GM12878 (cell line): ENCODE measurements at regions not wholly inside any gene's neighbourhood (a gene's known extent, or its start where the extent isn't known, plus 50 kb on each side); places are given as distances from the start of the nearest gene placed in this dataset.

Source experiments
- ATAC-seq: fragments of 200-7000 bp; cut with Tn5 transposase; 3 replicates; pipeline ENCODE4 v1.9.1; 2020; ENCODE audit warnings: mild to moderate bottlenecking, moderate library complexity
- BruUV-seq: library from RNA; stranded (reverse); fragments of 400-500 nt; replicated peaks from 2 replicates; lab custom pipeline; 2021; lab: Mats Ljungman, UMichigan
- CTCF ChIA-PET: fragments of 300-600 bp; sonication (Branson Sonifier 250); formaldehyde crosslinking; extraction: SDS; loops from one replicate; lab custom pipeline; 2021; ENCODE audit warnings: inconsistent platforms; lab: Yijun Ruan, JAX
- POLR2A ChIA-PET: fragments of 350-600 bp; formaldehyde crosslinking; extraction: SDS; loops from one replicate; lab custom pipeline; 2021; ENCODE audit warnings: inconsistent platforms; lab: Charles Lee
- RAD21 ChIA-PET: fragments of 300-600 bp; sonication (Branson Sonifier 250); formaldehyde crosslinking; loops from one replicate; lab custom pipeline; 2023; ENCODE audit warnings: antibody characterized with exemption; ENCODE audit not compliant: unreplicated experiment; lab: Charles Lee
- SMC1A ChIA-PET: fragments of 300-600 bp; sonication (Branson Sonifier 250); formaldehyde crosslinking; loops from one replicate; lab custom pipeline; 2023; ENCODE audit not compliant: unreplicated experiment, uncharacterized antibody; lab: Charles Lee
- DNase-seq: peaks from one replicate; pipeline ENCODE4 v3.0.0-alpha.2; 2011; ENCODE audit warnings: low read depth, low spot score
- FAIRE-seq: peaks from 3 replicates; lab custom pipeline; 2011; peaks lifted over from hg19 to GRCh38; lab: Jason Lieb, UNC
- H2AFZ ChIP-seq: 2 replicates; pipeline ENCODE4 v1.6.0; 2011; ENCODE audit warnings: low read depth, low read length, control low read depth; ENCODE audit not compliant: control insufficient read depth
- H3K27ac ChIP-seq: 2 replicates; pipeline ENCODE4 v1.5.1; 2011; ENCODE audit warnings: control low read depth; ENCODE audit not compliant: control insufficient read depth, insufficient read depth
- H3K27me3 ChIP-seq, 2 experiments: replicated peaks in 1 of 2; 2 replicates each; pipeline versions ENCODE4 v1.6.0 to v1.6.1; 2011; ENCODE audit warnings: low read length in 1 of 2; ENCODE audit not compliant: control insufficient read depth in 2 of 2, insufficient read depth in 2 of 2
- H3K36me3 ChIP-seq, 2 experiments: 2 replicates each; pipeline ENCODE4 v1.5.1; 2011; ENCODE audit warnings: low read length in 1 of 2; ENCODE audit not compliant: control insufficient read depth in 2 of 2, insufficient read depth in 2 of 2
- H3K4me1 ChIP-seq: 2 replicates; pipeline ENCODE4 v1.6.1; 2011; ENCODE audit warnings: mild to moderate bottlenecking, low read length, moderate library complexity, mixed read lengths; ENCODE audit not compliant: control insufficient read depth, insufficient read depth
- H3K4me2 ChIP-seq: 2 replicates; pipeline ENCODE4 v1.6.0; 2011; ENCODE audit warnings: control low read depth; ENCODE audit not compliant: control insufficient read depth, insufficient read depth
- H3K4me3 ChIP-seq: fragments of 200-600 bp; sonication (generic); 2 replicates; pipeline ENCODE4 v1.5.1; 2016
- H3K79me2 ChIP-seq: 2 replicates; pipeline ENCODE4 v1.6.0; 2011; ENCODE audit warnings: low read length; ENCODE audit not compliant: control insufficient read depth, insufficient read depth
- H3K9ac ChIP-seq: 2 replicates; pipeline ENCODE4 v1.8.0; 2011; ENCODE audit warnings: low read length, control low read depth, mixed read lengths; ENCODE audit not compliant: control insufficient read depth, insufficient read depth
- H3K9me3 ChIP-seq: replicated peaks from 3 replicates; pipeline ENCODE4 v1.5.1; 2011; ENCODE audit warnings: mild to moderate bottlenecking, low read length; ENCODE audit not compliant: control insufficient read depth, insufficient read depth
- H4K20me1 ChIP-seq: 2 replicates; pipeline ENCODE4 v1.6.0; 2011; ENCODE audit not compliant: control insufficient read depth, insufficient read depth
- CBX3 ChIP-seq: fragments of 200-600 bp; sonication (generic); IDR thresholded peaks from 2 replicates; pipeline ENCODE4 v1.6.1; 2016; ENCODE audit warnings: low read depth, borderline replicate concordance
- EZH2 ChIP-seq: IDR thresholded peaks from 2 replicates; pipeline ENCODE4 v1.6.1; 2012; ENCODE audit warnings: low read depth, mild to moderate bottlenecking, control low read depth, inconsistent platforms, low read length, borderline replicate concordance; ENCODE audit not compliant: control insufficient read depth
- HDAC6 ChIP-seq: fragments of 200-600 bp; sonication (generic); IDR thresholded peaks from one replicate; pipeline ENCODE4 v1.8.0; 2017; ENCODE audit warnings: antibody characterized with exemption; ENCODE audit not compliant: unreplicated experiment
- IRF4 ChIP-seq: IDR thresholded peaks from 2 replicates; pipeline ENCODE4 v1.6.1; 2011; ENCODE audit warnings: low read depth, low read length
- JUNB ChIP-seq: IDR thresholded peaks from 2 replicates; pipeline ENCODE4 v1.6.1; 2016; ENCODE audit warnings: antibody characterized with exemption, mild to moderate bottlenecking
- KDM1A ChIP-seq: fragments of 200-600 bp; sonication (generic); IDR thresholded peaks from 2 replicates; pipeline ENCODE4 v1.6.1; 2016; ENCODE audit warnings: borderline replicate concordance
- MEF2A ChIP-seq: IDR thresholded peaks from 2 replicates; pipeline ENCODE4 v1.6.1; 2011; ENCODE audit warnings: low read depth, mild to moderate bottlenecking, low read length, moderate library complexity; ENCODE audit not compliant: insufficient read depth
- MXI1 ChIP-seq: fragments of 150-350 bp; IDR thresholded peaks from 2 replicates; pipeline ENCODE4 v1.6.1; 2011; ENCODE audit warnings: low read depth, mild to moderate bottlenecking, inconsistent platforms, low read length, improper control_type of control experiment
- NR2C2 ChIP-seq: IDR thresholded peaks from 2 replicates; pipeline ENCODE4 v1.6.1; 2011; ENCODE audit warnings: borderline replicate concordance, low read depth; ENCODE audit not compliant: control insufficient read depth, insufficient read length
- PAX8 ChIP-seq: fragments of 450-650 bp; IDR thresholded peaks from 2 replicates; pipeline ENCODE4 v1.6.1; 2017; ENCODE audit warnings: mild to moderate bottlenecking, moderate library complexity
- RAD51 ChIP-seq: fragments of 450-650 bp; IDR thresholded peaks from 2 replicates; pipeline ENCODE4 v1.6.1; 2016; ENCODE audit warnings: moderate library complexity, mild to moderate bottlenecking, inconsistent platforms
- RCOR1 ChIP-seq: conservative IDR thresholded peaks from 2 replicates; pipeline ENCODE4 v1.6.1; 2012; ENCODE audit warnings: low read depth, low read length, improper control_type of control experiment
- SMAD1 ChIP-seq: fragments of 450-650 bp; IDR thresholded peaks from 2 replicates; pipeline ENCODE4 v1.6.1; 2018; ENCODE audit warnings: mild to moderate bottlenecking, low read depth; ENCODE audit not compliant: partially characterized antibody
- SUPT20H ChIP-seq: IDR thresholded peaks from 2 replicates; pipeline ENCODE4 v1.6.1; 2011; ENCODE audit warnings: low read depth, mild to moderate bottlenecking, low read length, moderate library complexity, borderline replicate concordance; ENCODE audit not compliant: control insufficient read depth
- TCF12 ChIP-seq: IDR thresholded peaks from 2 replicates; pipeline ENCODE4 v1.6.1; 2011; ENCODE audit warnings: low read depth, mild to moderate bottlenecking, low read length
- ZNF384 ChIP-seq: IDR thresholded peaks from 2 replicates; pipeline ENCODE4 v1.6.1; 2012; ENCODE audit warnings: low read depth, mild to moderate bottlenecking, low read length, improper control_type of control experiment, borderline replicate concordance
- ZNF622 ChIP-seq: fragments of 450-650 bp; IDR thresholded peaks from 2 replicates; pipeline ENCODE4 v1.6.1; 2017; ENCODE audit warnings: mild to moderate bottlenecking, inconsistent platforms
- WGBS: methylation state at CpG from one replicate; pipeline ENCODE4 v1.1.6; 2016; ENCODE audit warnings: low lambda C conversion rate; ENCODE audit not compliant: insufficient replicate concordance, insufficient coverage; ENCODE audit errors: missing lambda C conversion rate; 5-methylcytosine and 5-hydroxymethylcytosine counted together
- in situ Hi-C: fragments of 300-500 bp; cut with MboI; formaldehyde crosslinking; loops from 9 replicates; pipeline ENCODE4 v1.14.3; 2018; ENCODE audit warnings: mixed read lengths
- intact Hi-C: fragments of 100-400 bp; cut with micrococcal nuclease; formaldehyde crosslinking; loops from one replicate; pipeline ENCODE4 v1.14.2; 2022; ENCODE audit not compliant: unreplicated experiment
- TF ChIP-seq, protein P1 (sequence below): IDR thresholded peaks from 2 replicates; pipeline ENCODE4 v1.6.1; 2012; ENCODE audit warnings: mild to moderate bottlenecking, low read depth, low read length
- TF ChIP-seq, protein P2 (sequence below): fragments of 450-650 bp; IDR thresholded peaks from 2 replicates; pipeline ENCODE4 v1.6.1; 2018; ENCODE audit warnings: borderline replicate concordance, mild to moderate bottlenecking; ENCODE audit not compliant: partially characterized antibody

DNA sequence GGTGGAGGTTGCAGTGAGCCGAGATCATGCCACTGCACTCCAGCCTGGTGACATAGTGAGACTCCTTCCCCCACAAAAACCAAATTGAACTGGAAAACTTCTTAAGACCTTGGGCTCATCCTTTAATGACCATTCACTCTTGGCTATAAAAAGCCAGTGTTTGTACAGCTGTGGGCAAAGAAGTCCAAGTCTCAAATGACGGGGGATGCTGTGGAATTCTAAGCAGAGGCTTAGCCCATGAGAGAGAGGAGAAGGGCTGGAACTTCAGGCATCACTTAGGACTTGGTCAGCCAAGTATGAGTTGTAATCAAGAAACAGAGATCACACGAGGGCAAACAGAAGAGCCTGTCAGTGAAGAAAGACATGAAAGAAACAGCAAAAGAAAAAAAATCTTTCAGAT, 79.3 kb upstream of the POU3F3 start:
- H3K27me3 ChIP-seq = no peaks in the 10 kb centered on the region
- no peaks in the 10 kb centered on the region for H3K79me2 ChIP-seq
- H3K36me3 ChIP-seq = no peaks in the 10 kb centered on the region
- no peak overlapping the region for H2AFZ ChIP-seq
- H4K20me1 ChIP-seq = no peaks in the 10 kb centered on the region
- ChIA-PET CTCF (no interaction called here), RAD21 (no interaction called here), POLR2A (no interaction called here), SMC1A (no interaction called here)
- FAIRE-seq (no peak), ATAC-seq (no peak), DNase-seq (no peak)
- no peak overlapping the region for H3K4me3 ChIP-seq
- intact Hi-C loops = no loop called here
- TF ChIP-seq, protein P1, sequence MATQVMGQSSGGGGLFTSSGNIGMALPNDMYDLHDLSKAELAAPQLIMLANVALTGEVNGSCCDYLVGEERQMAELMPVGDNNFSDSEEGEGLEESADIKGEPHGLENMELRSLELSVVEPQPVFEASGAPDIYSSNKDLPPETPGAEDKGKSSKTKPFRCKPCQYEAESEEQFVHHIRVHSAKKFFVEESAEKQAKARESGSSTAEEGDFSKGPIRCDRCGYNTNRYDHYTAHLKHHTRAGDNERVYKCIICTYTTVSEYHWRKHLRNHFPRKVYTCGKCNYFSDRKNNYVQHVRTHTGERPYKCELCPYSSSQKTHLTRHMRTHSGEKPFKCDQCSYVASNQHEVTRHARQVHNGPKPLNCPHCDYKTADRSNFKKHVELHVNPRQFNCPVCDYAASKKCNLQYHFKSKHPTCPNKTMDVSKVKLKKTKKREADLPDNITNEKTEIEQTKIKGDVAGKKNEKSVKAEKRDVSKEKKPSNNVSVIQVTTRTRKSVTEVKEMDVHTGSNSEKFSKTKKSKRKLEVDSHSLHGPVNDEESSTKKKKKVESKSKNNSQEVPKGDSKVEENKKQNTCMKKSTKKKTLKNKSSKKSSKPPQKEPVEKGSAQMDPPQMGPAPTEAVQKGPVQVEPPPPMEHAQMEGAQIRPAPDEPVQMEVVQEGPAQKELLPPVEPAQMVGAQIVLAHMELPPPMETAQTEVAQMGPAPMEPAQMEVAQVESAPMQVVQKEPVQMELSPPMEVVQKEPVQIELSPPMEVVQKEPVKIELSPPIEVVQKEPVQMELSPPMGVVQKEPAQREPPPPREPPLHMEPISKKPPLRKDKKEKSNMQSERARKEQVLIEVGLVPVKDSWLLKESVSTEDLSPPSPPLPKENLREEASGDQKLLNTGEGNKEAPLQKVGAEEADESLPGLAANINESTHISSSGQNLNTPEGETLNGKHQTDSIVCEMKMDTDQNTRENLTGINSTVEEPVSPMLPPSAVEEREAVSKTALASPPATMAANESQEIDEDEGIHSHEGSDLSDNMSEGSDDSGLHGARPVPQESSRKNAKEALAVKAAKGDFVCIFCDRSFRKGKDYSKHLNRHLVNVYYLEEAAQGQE = no peak
- no peak for TF ChIP-seq TCF12
- no peak for TF ChIP-seq MEF2A
- no peak for TF ChIP-seq IRF4
- TF ChIP-seq ZNF622 = no peak
- TF ChIP-seq, protein P2, sequence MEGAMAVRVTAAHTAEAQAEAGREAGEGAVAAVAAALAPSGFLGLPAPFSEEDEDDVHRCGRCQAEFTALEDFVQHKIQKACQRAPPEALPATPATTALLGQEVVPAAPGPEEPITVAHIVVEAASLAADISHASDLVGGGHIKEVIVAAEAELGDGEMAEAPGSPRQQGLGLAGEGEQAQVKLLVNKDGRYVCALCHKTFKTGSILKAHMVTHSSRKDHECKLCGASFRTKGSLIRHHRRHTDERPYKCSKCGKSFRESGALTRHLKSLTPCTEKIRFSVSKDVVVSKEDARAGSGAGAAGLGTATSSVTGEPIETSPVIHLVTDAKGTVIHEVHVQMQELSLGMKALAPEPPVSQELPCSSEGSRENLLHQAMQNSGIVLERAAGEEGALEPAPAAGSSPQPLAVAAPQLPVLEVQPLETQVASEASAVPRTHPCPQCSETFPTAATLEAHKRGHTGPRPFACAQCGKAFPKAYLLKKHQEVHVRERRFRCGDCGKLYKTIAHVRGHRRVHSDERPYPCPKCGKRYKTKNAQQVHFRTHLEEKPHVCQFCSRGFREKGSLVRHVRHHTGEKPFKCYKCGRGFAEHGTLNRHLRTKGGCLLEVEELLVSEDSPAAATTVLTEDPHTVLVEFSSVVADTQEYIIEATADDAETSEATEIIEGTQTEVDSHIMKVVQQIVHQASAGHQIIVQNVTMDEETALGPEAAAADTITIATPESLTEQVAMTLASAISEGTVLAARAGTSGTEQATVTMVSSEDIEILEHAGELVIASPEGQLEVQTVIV = no peak
- TF ChIP-seq JUNB = no peak
- TF ChIP-seq CBX3 = no peak
- no peak for TF ChIP-seq RAD51
- TF ChIP-seq NR2C2 = no peak
- TF ChIP-seq KDM1A = no peak
- no peak for TF ChIP-seq ZNF384
- no peak for TF ChIP-seq PAX8
- no peak for TF ChIP-seq MXI1
- TF ChIP-seq SMAD1 = no peak
- TF ChIP-seq RCOR1 = no peak
- no peak for TF ChIP-seq EZH2
- TF ChIP-seq HDAC6 = no peak
- TF ChIP-seq SUPT20H = no peak
- no peaks in the 10 kb centered on the region for H3K4me1 ChIP-seq
- no peak overlapping the region for H3K9ac ChIP-seq
- in situ Hi-C loops = no loop called here
- H3K4me2 ChIP-seq = no peak overlapping the region
- BruUV-seq = no TSS peak
- WGBS = 0% methylated on average over 3 of the region's 3 CpGs
- H3K27ac ChIP-seq = no peak overlapping the region
- no peaks in the 10 kb centered on the region for H3K9me3 ChIP-seq
